GM19455 (cell line): ENCODE measurements at regions not wholly inside any gene's neighbourhood (a gene's known extent, or its start where the extent isn't known, plus 50 kb on each side); places are given as distances from the start of the nearest gene placed in this dataset.

Source experiments
- ATAC-seq: cut with Tn5 transposase; IDR thresholded peaks from one replicate; pipeline ENCODE4 v1.9.1; 2021; ENCODE audit not compliant: unreplicated experiment

- ATAC-seq, result no peak
Observed at GRCh38 chrX:45788315-45788714, 587.6 kb upstream of the DIPK2B start.

GRCh38 chrX:45784590-45784989, 583.9 kb upstream of the DIPK2B start:
- no peak for ATAC-seq

GRCh38 chrX:45783002-45783401, 582.3 kb upstream of the DIPK2B start:
- no peak for ATAC-seq

GRCh38 chrX:45781901-45782553, 581.4 kb upstream of the DIPK2B start:
- ATAC-seq, result no peak

DNA sequence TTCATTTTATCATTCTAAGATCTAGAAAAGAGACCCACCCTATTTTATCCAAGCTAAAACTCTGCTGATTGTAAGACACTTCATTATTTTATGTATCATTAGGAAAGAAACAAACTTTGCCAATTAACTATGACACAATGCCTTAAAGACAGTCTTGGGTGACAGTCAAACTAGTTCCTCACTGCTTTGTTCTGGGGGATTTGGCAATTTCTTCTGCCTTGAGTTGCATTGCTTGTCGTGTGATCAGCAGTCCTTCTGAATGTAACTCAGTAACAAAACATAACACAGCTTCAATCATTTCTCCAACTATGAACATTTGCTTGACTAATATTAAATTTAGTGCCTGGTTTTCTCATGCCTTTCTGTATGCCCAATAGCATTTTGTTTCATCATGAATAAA, 577.9 kb upstream of the DIPK2B start:
- no peak for ATAC-seq

- ATAC-seq, result no peak
Observed at GRCh38 chrX:45777366-45777765, 576.7 kb upstream of the DIPK2B start.

DNA sequence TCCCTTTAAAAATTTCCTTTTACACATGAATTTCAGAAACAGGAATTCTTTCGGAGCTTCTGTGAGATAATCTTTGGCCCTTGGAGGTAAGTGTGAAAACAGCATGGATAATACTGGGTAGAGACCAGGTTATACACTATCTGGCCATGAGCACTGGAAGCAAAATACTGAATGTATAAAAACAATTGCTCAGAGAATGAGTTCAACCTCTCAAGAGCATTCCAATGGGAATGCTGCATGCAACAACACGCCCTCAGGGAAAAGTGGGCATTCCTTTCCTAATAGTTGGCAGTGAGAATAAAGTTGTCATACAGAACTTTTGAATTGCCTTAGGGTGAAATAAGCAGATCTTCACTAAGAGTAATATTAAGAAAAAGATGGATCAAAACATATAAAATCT, 574.8 kb upstream of the DIPK2B start:
- ATAC-seq, result no peak

DNA sequence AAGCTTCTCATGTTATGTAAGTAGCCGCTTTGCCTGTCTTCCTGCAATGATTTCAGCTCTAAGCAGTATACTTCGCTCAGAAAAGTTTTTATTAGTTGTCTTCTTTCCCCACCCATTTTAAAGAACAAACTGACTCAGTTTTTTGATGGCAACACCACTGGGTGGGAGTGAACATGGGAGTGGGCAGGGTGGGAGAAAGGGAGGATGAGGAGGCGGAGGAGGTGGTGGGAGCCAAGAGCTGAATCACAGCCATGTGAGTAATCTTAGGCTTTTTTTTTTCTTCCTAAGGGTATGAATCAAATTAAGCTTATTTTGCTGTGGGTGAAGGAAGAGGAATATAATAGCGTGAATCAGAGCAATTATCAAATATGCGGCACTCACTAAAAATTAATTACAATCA, 574.3 kb upstream of the DIPK2B start:
- no peak for ATAC-seq

GRCh38 chrX:45773572-45773971, 572.9 kb upstream of the DIPK2B start:
- no peak for ATAC-seq

DNA sequence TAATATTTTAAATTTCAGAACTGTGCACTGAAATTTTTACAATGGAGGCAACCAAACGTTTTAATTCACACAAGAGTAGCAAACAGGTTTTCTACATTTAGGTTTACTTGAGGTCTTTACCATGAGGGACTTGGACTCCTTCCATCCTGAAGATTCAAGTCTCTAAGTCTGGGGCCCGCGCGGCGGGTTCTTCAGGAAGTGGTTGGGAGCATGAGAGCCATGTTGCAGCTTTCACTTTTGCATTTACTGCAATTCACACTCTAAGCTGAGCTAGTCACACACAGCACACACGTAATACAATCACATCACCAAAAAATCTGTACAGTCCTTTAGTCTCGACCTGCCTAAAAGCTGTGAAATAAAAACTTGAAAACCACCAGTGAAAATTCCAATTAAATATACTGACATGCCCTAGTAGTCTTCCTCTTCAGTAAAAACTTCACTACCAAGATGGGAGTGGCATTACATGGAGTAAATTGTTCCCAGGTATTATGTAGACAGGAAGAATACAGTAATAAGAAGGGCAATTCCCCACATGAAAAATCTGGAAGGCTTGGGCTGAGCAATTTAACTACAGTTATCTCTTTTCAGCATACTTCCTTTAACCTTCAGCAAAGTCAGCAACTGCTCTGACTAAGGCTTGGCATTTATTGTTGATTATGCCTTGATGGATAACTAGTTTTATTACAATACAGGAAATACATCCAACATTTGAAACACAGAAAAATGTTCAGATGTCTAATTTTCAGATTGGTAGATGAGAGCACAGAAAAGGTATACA, 571.1 kb upstream of the DIPK2B start:
- peak; percentile 43 for ATAC-seq

GRCh38 chrX:45771114-45771513, 570.4 kb upstream of the DIPK2B start:
- no peak for ATAC-seq

DNA sequence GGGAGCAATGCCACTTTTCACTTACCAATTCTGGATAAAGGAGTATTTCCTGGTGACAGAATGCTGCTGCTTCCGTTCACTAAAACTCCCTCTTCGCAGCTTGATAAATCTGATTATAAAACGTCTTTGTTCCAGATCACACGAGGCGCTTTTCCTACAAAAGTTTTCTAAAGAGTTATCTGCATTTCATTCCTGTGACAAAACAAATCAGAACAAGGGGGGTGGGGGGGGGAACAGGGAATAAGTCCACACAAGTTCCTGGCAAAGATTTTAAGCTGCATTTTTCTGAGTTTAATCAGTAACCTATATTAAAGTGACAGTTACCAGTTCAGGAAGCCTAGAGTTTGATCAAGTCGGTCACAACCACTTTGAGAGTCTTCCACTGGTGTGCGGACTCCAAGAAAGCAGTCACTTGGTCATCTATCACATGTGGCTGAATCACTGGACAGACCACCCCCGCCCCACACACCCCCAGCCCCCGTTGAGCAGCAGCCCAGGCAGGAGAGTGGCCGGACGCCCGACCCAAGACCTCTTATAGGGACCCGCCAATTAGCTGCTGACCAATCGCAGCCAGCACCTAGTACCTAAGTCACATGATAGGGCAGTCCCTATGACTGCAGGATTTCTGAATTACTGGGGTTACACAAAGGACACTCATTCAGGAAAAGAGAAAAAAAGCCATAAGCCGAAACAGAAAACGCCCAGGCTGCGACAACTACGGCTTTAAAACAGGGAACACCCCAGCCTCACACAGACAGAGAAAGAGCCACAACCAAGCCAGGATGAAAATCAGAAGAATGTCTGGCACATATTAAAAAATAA, 569.3 kb upstream of the DIPK2B start:
- ATAC-seq, result peak; percentile 67

DNA sequence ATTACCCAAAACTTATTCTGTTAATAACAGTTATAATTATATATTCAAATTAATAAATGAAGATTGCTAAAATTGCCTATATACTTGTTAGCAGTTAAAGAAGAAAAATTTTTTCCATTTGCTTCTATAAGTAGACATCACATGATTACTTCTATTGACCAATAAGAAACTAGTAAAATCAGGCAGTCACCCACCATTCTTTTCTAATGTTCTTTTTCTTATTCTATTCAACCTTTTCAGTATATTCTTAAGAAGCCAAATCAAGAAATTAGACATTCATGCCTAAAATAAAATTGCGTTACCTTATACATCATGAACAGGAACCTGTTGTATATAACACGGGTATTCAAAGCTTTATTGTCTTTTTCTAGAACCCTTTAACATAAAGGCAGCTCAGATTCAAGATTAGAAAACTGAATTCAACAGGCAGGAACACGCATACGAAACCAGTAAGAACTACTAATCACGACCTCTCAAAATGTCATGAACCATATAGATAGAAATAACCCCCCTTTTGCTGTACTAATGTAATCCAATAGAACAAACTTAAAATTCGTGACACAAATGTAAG, 568.1 kb upstream of the DIPK2B start:
- no peak for ATAC-seq

DNA sequence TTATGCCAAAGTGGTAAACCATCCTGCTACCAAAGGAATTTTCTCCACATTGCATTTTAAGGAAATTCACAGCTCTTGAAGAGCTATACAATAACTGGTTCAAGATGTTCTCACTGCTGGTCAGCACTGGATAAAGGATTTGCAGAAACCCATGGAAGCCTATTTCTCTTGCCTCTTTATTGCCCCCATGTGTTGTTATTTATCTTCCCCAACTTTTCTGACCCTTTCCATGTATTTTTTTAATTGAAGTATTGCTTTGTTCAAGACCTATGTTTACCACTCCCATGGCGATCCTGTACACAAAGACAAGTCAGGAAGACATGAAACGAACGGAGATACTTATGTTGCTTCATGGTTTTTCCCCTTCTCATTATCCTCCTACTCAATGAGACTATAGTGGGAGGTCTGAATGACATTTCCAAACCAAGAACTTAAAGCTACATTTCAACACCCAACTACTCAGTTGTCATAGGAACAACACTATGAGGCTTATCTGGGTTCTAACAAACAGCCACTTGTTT, 566.4 kb upstream of the DIPK2B start:
- ATAC-seq, result no peak

- no peak for ATAC-seq
Observed at GRCh38 chrX:45765767-45766166, 565.1 kb upstream of the DIPK2B start.

DNA sequence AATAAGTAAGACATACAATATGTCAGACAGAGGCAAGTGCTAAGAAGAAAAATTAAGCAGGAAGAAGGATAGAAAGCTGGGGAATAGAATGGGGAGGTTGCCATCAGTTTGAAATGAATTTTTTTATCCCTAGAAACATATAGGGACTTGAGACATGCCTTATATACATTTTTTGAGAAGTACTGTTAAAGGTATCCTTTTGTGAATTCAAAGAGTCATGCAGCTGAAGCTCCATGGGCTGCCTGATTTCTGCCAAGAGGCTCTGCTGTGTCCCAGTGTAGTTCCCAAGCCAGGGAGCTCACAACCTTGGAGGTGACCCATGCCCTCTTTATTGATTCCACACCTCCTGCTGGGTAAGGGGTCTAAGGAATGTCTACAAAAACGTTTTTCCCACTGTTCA, 564.6 kb upstream of the DIPK2B start:
- no peak for ATAC-seq

- no peak for ATAC-seq
Observed at GRCh38 chrX:45762699-45763647, 562.3 kb upstream of the DIPK2B start.

- ATAC-seq, result no peak
Observed at GRCh38 chrX:45761920-45762319, 561.2 kb upstream of the DIPK2B start.

- no peak for ATAC-seq
Observed at GRCh38 chrX:45760187-45760742, 559.6 kb upstream of the DIPK2B start.
